Right forelimb (tissue), 1 donor: ENCODE measurements at regions not wholly inside any gene's neighbourhood (a gene's known extent, or its start where the extent isn't known, plus 50 kb on each side); places are given as distances from the start of the nearest gene placed in this dataset.
"Not testable (repeated sequence)": the region's sequence is repeated elsewhere in the genome, so short reads cannot be mapped to it uniquely, and the experiment has no call there.

Experiments
- DNase-seq: peaks from one replicate; pipeline ENCODE4 v3.0.0-alpha.2; 2018

- not testable (repeated sequence) for DNase-seq
Observed at GRCh38 chr12:131624756-131625501, 86.0 kb upstream of the SFSWAP start.

- DNase-seq, result not testable (repeated sequence)
Observed at GRCh38 chr12:131625966-131626722, 84.7 kb upstream of the SFSWAP start.

GRCh38 chr12:131627151-131628022 lies 83.5 kb upstream of the SFSWAP start:
- not testable (repeated sequence) for DNase-seq

GRCh38 chr12:131628023-131628740 lies 82.7 kb upstream of the SFSWAP start:
- no peak for DNase-seq

- no peak for DNase-seq
Observed at GRCh38 chr12:131628766-131629448, 82.0 kb upstream of the SFSWAP start.

- DNase-seq, result no peak
Observed at GRCh38 chr12:131631230-131631629, 79.7 kb upstream of the SFSWAP start.

- DNase-seq, result not testable (repeated sequence)
Observed at GRCh38 chr12:131631889-131632651, 78.8 kb upstream of the SFSWAP start.

- DNase-seq, result not testable (repeated sequence)
Observed at GRCh38 chr12:131632652-131633023, 78.3 kb upstream of the SFSWAP start.

- DNase-seq, result not testable (repeated sequence)
Observed at GRCh38 chr12:131633610-131634009, 77.3 kb upstream of the SFSWAP start.

- no peak for DNase-seq
Observed at GRCh38 chr12:131634037-131634436, 76.9 kb upstream of the SFSWAP start.

GRCh38 chr12:131635012-131635411 lies 75.9 kb upstream of the SFSWAP start:
- DNase-seq, result not testable (repeated sequence)

- no peak for DNase-seq
Observed at GRCh38 chr12:131635491-131636122, 75.3 kb upstream of the SFSWAP start.

- no peak for DNase-seq
Observed at GRCh38 chr12:131636266-131636665, 74.6 kb upstream of the SFSWAP start.

- no peak for DNase-seq
Observed at GRCh38 chr12:131636940-131637750, 73.7 kb upstream of the SFSWAP start.

- no peak for DNase-seq
Observed at GRCh38 chr12:131637986-131638385, 72.9 kb upstream of the SFSWAP start.

GRCh38 chr12:131639270-131639940 lies 71.5 kb upstream of the SFSWAP start:
- DNase-seq, result no peak

GRCh38 chr12:131640525-131640924 lies 70.4 kb upstream of the SFSWAP start:
- no peak for DNase-seq

GRCh38 chr12:131641315-131641714 lies 69.6 kb upstream of the SFSWAP start:
- no peak for DNase-seq

GRCh38 chr12:131642101-131642540 lies 68.8 kb upstream of the SFSWAP start:
- no peak for DNase-seq
